ENCODE measurements at regions not wholly inside any gene's neighbourhood (a gene's known extent, or its start where the extent isn't known, plus 50 kb on each side); places are given as distances from the start of the nearest gene placed in this dataset.

DNA sequence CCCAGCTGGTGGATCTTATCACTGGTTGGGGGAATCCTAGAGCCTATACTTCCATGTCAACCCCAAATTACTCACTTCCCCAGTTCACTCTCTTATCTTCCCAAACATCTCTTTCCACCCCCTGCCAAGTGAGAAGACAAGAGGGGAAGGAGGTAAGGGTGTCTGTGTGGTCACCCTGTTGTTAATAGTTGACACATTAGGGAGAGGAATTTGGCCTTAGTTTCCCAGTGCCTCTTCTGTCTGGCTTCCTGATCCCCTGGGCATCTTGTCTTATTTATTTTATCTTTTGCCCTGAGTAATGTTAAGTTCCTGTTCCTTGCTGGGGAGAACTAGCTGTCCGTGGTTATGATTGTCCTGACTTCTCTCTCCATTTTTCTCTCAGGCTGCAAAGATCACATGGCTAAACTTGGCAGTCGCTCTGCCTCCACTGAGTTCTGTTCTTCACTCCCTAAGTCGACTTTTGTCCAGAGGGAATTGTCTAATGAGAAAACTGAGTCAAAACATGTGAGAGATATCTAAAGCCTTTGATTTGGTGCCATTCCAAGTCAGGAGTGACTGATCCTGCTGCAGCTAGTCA, 157.1 kb upstream of the SYT6 start:
- no peak for DNase-seq

GRCh38 chr1:114302821-114303220, 149.2 kb upstream of the SYT6 start:
- no peak for DNase-seq

GRCh38 chr1:114299331-114299975, 145.8 kb upstream of the SYT6 start:
- DNase-seq: no peak

GRCh38 chr1:114298008-114298407, 144.3 kb upstream of the SYT6 start:
- DNase-seq: no peak

- no peak for DNase-seq
Observed at GRCh38 chr1:114296413-114296812, 142.7 kb upstream of the SYT6 start.

GRCh38 chr1:114295321-114295720, 141.7 kb upstream of the SYT6 start:
- DNase-seq: no peak

DNA sequence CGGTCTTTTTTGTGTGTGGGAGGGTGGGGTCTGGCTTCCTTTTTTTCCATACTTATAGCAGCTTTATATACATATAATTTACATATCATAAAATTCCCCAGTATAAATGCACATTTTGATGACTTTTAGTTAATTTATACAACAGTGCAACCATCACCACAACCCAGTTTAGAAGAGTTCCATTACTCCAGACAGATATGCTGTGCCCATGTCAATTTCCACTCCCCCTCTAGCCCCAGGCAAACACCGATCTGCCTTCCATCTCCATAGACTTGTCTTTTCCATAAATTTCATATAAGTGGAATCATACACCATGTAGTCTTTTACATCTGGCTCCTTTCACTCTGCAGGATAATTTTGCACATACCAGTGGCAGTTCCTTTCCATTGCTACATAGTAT, 139.2 kb upstream of the SYT6 start:
- DNase-seq: no peak

DNA sequence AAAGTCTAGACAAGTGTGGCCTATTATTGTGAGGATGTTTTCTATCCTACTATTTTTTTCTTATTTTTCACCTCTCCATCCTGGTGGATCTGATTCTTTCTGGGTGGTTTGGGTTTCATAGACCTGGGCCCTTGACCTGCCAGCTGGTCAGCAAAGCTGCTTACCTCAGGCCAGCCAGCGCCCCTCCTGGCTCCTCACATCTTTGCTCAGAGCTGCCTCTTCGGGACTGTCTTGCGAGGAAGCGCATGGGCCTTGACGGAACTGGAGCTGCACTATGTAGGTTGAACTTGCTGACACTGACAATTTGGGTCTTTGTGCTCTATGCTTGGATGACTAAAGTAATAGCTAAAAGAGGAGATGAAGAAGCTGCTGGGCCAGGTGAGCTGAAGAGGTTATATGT, 138.5 kb upstream of the SYT6 start:
- DNase-seq: no peak

- no peak for DNase-seq
Observed at GRCh38 chr1:114290776-114291175, 137.1 kb upstream of the SYT6 start.

DNA sequence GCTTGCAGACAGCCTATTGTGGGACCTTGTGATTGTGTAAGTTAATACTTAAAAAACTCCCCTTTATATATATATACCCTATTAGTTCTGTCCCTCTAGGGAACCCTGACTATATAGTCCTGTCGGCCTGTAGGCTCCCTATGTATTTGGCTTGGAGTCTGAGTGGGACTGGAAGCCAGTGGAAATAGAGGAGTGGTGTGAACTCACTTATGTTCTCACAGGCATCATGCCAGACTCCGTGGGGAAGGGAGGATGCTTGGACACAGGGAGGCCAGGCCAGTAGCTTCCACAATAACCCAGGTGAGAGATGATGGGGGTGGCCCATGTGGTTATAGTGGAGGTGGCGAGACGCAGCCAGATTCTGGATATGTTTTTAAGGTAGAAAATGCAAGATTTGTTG, 136.7 kb upstream of the SYT6 start:
- DNase-seq: no peak

- DNase-seq: no peak
Observed at GRCh38 chr1:114289824-114290223, 136.2 kb upstream of the SYT6 start.

- no peak for DNase-seq
Observed at GRCh38 chr1:114289306-114289705, 135.6 kb upstream of the SYT6 start.

GRCh38 chr1:114286960-114287359, 133.3 kb upstream of the SYT6 start:
- no peak for DNase-seq

DNA sequence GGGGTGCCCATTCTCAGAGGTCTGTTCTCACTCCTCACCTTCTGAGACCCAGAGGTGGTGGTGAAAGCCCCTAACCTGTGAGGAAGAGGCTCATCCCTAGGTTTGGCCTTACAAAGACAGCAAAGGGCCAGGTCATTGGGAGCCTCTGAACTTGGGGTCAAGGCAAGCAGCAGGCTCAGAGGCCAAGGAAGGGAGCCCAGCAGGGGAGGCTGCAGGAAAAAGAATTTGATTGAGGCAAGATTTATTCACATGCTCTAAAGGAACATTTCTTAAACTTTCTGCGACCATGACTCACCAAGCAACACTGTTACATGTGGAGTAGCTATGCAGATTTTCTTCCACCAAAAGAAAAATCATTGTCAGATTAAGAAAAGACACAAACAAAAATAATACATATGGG, 132.5 kb upstream of the SYT6 start:
- no peak for DNase-seq

DNA sequence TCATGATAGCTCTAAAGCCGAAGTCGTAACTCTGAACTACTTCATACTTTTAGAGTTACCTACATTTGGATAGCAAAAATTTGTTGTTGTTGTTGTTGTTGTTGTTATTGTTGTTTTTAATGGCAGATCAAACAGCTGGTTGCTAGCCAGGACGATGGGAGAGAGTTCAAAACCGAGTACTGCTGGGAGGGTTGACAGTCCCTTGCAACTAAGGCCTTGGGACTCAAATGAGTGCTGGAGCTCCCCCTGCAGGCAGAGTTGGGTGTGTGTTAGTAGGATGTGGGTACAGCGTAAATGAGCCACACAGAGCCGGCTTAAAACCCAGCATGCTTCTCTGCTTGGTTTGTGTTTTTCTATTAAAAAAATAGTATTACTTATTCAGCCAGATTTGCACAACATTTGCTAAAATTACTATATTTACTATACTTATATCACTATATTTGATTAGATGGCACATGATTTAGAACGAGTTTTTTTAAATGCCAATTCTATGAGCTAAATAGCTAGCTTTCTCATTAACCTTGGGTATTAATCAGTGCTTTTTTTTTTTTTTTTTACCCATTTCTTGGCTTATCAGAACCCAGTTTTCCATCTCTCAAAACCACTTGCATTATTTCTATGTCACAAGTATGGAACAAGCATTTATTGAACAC, 129.2 kb upstream of the SYT6 start:
- peak; percentile 93 for DNase-seq

DNA sequence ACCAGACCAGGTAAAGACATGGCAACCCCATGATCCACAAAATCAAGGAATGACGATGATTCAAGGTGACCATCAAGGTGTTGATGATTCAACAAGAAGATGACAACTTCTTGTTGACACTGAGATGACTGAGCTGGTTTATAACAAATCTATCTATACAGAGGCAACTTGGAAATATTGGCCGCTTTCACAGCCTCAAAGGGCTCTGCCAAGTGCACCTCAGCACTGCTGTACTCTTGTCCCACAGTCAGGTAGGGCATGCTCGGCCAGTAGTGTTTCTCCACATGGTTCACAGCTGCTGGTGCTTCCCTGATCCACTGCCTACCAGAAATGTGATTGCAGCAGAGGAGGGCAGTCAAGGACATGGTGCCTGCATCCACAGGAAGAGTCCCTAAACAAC, 125.2 kb upstream of the SYT6 start:
- DNase-seq: no peak

- DNase-seq: no peak
Observed at GRCh38 chr1:114278430-114278829, 124.8 kb upstream of the SYT6 start.

- no peak for DNase-seq
Observed at GRCh38 chr1:114274621-114275317, 121.1 kb upstream of the SYT6 start.

- no peak for DNase-seq
Observed at GRCh38 chr1:114272593-114272992, 118.9 kb upstream of the SYT6 start.

DNA sequence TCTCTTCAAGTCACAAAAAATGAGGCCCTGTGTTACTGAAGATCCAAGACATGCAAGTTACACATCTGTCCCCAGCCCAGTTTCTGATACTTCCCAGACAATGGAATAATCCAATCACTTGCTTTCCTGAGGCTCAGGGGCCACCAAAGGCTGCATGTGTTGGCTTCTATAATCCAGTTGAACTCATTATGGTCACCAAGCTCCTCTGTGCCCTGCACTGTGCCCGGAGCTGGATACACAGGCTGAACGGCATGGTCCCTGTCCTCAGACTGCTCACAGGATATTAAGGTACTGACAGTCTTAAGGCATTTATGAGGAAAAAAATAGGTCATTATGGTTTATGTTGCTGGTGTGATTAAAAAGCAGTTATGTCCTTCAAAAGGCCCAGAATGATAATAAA, 117.0 kb upstream of the SYT6 start:
- DNase-seq: no peak

GRCh38 chr1:114270282-114270681, 116.6 kb upstream of the SYT6 start:
- DNase-seq: no peak

GRCh38 chr1:114269539-114269938, 115.9 kb upstream of the SYT6 start:
- DNase-seq: no peak

DNA sequence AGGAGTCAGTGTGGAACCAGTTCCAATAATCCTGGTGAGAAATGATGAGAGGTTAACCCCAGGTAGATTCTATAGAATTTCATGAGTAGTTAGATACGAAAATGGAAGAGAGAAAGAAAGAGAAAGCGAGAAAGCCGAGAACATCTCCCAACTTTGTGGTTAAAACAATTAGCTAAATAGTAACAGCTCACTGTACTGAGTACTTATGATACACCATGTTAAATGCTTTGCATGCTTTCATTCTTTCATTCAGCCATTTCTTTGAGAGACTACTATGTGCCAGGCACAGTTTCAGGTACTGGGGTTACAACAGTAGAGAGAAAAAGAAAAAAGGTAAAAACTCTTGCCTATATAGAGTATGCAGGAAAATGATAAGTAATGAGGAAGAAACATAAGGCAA, 109.7 kb upstream of the SYT6 start:
- DNase-seq: no peak

GRCh38 chr1:114262337-114262736, 108.7 kb upstream of the SYT6 start:
- no peak for DNase-seq

Data from activated effector memory CD4-positive, alpha-beta T cell treated with anti-CD3 and anti-CD28 coated beads, Interleukin-2, amount 50 U/mL, for 16 hours (primary cell).